Thyroid gland (tissue), 4 donors: ENCODE measurements at regions not wholly inside any gene's neighbourhood (a gene's known extent, or its start where the extent isn't known, plus 50 kb on each side); places are given as distances from the start of the nearest gene placed in this dataset.

ENCODE experiments used
- CTCF ChIP-seq, 6 experiments: fragments of 200-600 bp in 3 of 6; fragments of 450-650 bp in 3 of 6; sonication (generic) in 3 of 6; IDR thresholded peaks; one replicate each; pipeline ENCODE4 v1.5.1; 2016 to 2019; ENCODE audit warnings: antibody characterized with exemption in 6 of 6, mild to moderate bottlenecking in 2 of 6, inconsistent platforms in 1 of 6, moderate library complexity in 1 of 6
- POLR2A ChIP-seq, 2 donors: fragments of 450-650 bp; IDR thresholded peaks; one replicate each; pipeline ENCODE4 v1.6.1; 2017; ENCODE audit warnings: antibody characterized with exemption in 2 of 2, mild to moderate bottlenecking in 2 of 2, moderate library complexity in 1 of 2

GRCh38 chr4:103478210-103478609 is 241.6 kb downstream of the TACR3 start:
- TF ChIP-seq CTCF (IDR thresholded peaks at IDR 0.05) (no peak), POLR2A (IDR thresholded peaks at IDR 0.05) (no peak)
